HG03103 (cell line): ENCODE measurements at regions not wholly inside any gene's neighbourhood (a gene's known extent, or its start where the extent isn't known, plus 50 kb on each side); places are given as distances from the start of the nearest gene placed in this dataset.
"Not testable (repeated sequence)": the region's sequence is repeated elsewhere in the genome, so short reads cannot be mapped to it uniquely, and the experiment has no call there.

Experiments
- ATAC-seq: cut with Tn5 transposase; IDR thresholded peaks from one replicate; pipeline ENCODE4 v1.9.1; 2021; ENCODE audit warnings: low read depth; ENCODE audit not compliant: unreplicated experiment

GRCh38 chr5:77910602-77911188, 134.6 kb upstream of the TBCA start:
- no peak for ATAC-seq

GRCh38 chr5:77909237-77909636, 133.1 kb upstream of the TBCA start:
- ATAC-seq: no peak

- no peak for ATAC-seq
Measured at GRCh38 chr5:77908787-77909186, 132.6 kb upstream of the TBCA start.

GRCh38 chr5:77907786-77908185, 131.6 kb upstream of the TBCA start:
- no peak for ATAC-seq

- ATAC-seq: no peak
Measured at GRCh38 chr5:77906806-77907205, 130.7 kb upstream of the TBCA start.

- ATAC-seq: no peak
Measured at GRCh38 chr5:77904362-77904761, 128.2 kb upstream of the TBCA start.

- ATAC-seq: no peak
Measured at GRCh38 chr5:77900691-77901090, 124.6 kb upstream of the TBCA start.

- ATAC-seq: no peak
Measured at GRCh38 chr5:77898385-77898784, 122.2 kb upstream of the TBCA start.

- ATAC-seq: no peak
Measured at GRCh38 chr5:77896338-77896737, 120.2 kb upstream of the TBCA start.

- ATAC-seq: not testable (repeated sequence)
Measured at GRCh38 chr5:77894103-77894502, 118.0 kb upstream of the TBCA start.

GRCh38 chr5:77893225-77893860, 117.2 kb upstream of the TBCA start:
- no peak for ATAC-seq

GRCh38 chr5:77892061-77893010, 116.2 kb upstream of the TBCA start:
- ATAC-seq: no peak

- ATAC-seq: no peak
Measured at GRCh38 chr5:77885519-77885918, 109.4 kb upstream of the TBCA start.

- no peak for ATAC-seq
Measured at GRCh38 chr5:77882670-77883257, 106.6 kb upstream of the TBCA start.

GRCh38 chr5:77881528-77881927, 105.4 kb upstream of the TBCA start:
- ATAC-seq: no peak

GRCh38 chr5:77877516-77878355, 101.6 kb upstream of the TBCA start:
- no peak for ATAC-seq

GRCh38 chr5:77876862-77877502, 100.8 kb upstream of the TBCA start:
- ATAC-seq: no peak

GRCh38 chr5:77876316-77876715, 100.2 kb upstream of the TBCA start:
- no peak for ATAC-seq

GRCh38 chr5:77874691-77875090, 98.6 kb upstream of the TBCA start:
- no peak for ATAC-seq

- no peak for ATAC-seq
Measured at GRCh38 chr5:77873239-77873638, 97.1 kb upstream of the TBCA start.
